ENCODE measurements at regions not wholly inside any gene's neighbourhood (a gene's known extent, or its start where the extent isn't known, plus 50 kb on each side); places are given as distances from the start of the nearest gene placed in this dataset.

GRCh38 chr5:68957591-68957990, 136.2 kb upstream of the SLC30A5 start:
- no peak for DNase-seq (ENCODE audit: low read depth in 2 of 2, low spot score in 1 of 2)

GRCh38 chr5:68958428-68958827, 135.4 kb upstream of the SLC30A5 start:
- no peak for DNase-seq (ENCODE audit: low read depth in 2 of 2, low spot score in 1 of 2)

GRCh38 chr5:68960456-68960855, 133.4 kb upstream of the SLC30A5 start:
- no peak for DNase-seq (ENCODE audit: low read depth in 2 of 2, low spot score in 1 of 2)

GRCh38 chr5:68960961-68961360, 132.9 kb upstream of the SLC30A5 start:
- no peak for DNase-seq (ENCODE audit: low read depth in 2 of 2, low spot score in 1 of 2)

- DNase-seq (ENCODE audit: low read depth in 2 of 2, low spot score in 1 of 2), result no peak
Measured at GRCh38 chr5:68961762-68962161, 132.1 kb upstream of the SLC30A5 start.

- DNase-seq (ENCODE audit: low read depth in 2 of 2, low spot score in 1 of 2), result no peak
Measured at GRCh38 chr5:68962757-68963484, 130.9 kb upstream of the SLC30A5 start.

- no peak for DNase-seq (ENCODE audit: low read depth in 2 of 2, low spot score in 1 of 2)
Measured at GRCh38 chr5:68964679-68965078, 129.1 kb upstream of the SLC30A5 start.

GRCh38 chr5:68965926-68966325, 127.9 kb upstream of the SLC30A5 start:
- no peak for DNase-seq (ENCODE audit: low read depth in 2 of 2, low spot score in 1 of 2)

- DNase-seq (ENCODE audit: low read depth in 2 of 2, low spot score in 1 of 2), result no peak
Measured at GRCh38 chr5:68966596-68966995, 127.2 kb upstream of the SLC30A5 start.

GRCh38 chr5:68968429-68968828, 125.4 kb upstream of the SLC30A5 start:
- no peak for DNase-seq (ENCODE audit: low read depth in 2 of 2, low spot score in 1 of 2)

GRCh38 chr5:68970617-68971016, 123.2 kb upstream of the SLC30A5 start:
- DNase-seq (ENCODE audit: low read depth in 2 of 2, low spot score in 1 of 2), result no peak

GRCh38 chr5:68973696-68974095, 120.1 kb upstream of the SLC30A5 start:
- DNase-seq (ENCODE audit: low read depth in 2 of 2, low spot score in 1 of 2), result no peak

GRCh38 chr5:68983043-68983442, 110.8 kb upstream of the SLC30A5 start:
- DNase-seq (ENCODE audit: low read depth in 2 of 2, low spot score in 1 of 2), result no peak

GRCh38 chr5:68983959-68984358, 109.9 kb upstream of the SLC30A5 start:
- no peak for DNase-seq (ENCODE audit: low read depth in 2 of 2, low spot score in 1 of 2)

- no peak for DNase-seq (ENCODE audit: low read depth in 2 of 2, low spot score in 1 of 2)
Measured at GRCh38 chr5:68991279-68992084, 102.3 kb upstream of the SLC30A5 start.

- no peak for DNase-seq (ENCODE audit: low read depth in 2 of 2, low spot score in 1 of 2)
Measured at GRCh38 chr5:68994645-68995044, 99.2 kb upstream of the SLC30A5 start.

- no peak for DNase-seq (ENCODE audit: low read depth in 2 of 2, low spot score in 1 of 2)
Measured at GRCh38 chr5:68995845-68996545, 97.8 kb upstream of the SLC30A5 start.

- no peak for DNase-seq (ENCODE audit: low read depth in 2 of 2, low spot score in 1 of 2)
Measured at GRCh38 chr5:68999181-68999580, 94.6 kb upstream of the SLC30A5 start.

- DNase-seq (ENCODE audit: low read depth in 2 of 2, low spot score in 1 of 2), result no peak
Measured at GRCh38 chr5:69000216-69000919, 93.4 kb upstream of the SLC30A5 start.

- no peak for DNase-seq (ENCODE audit: low read depth in 2 of 2, low spot score in 1 of 2)
Measured at GRCh38 chr5:69000949-69001348, 92.9 kb upstream of the SLC30A5 start.

GRCh38 chr5:69001627-69002026, 92.2 kb upstream of the SLC30A5 start:
- DNase-seq (ENCODE audit: low read depth in 2 of 2, low spot score in 1 of 2), result no peak

Measured in stimulated activated CD8-positive, alpha-beta memory T cell treated with anti-CD3 and anti-CD28 coated beads, Interleukin-4, amount 100 ng/mL, for 1 hour (primary cell).